Body of pancreas (tissue), 4 donors: ENCODE measurements at regions not wholly inside any gene's neighbourhood (a gene's known extent, or its start where the extent isn't known, plus 50 kb on each side); places are given as distances from the start of the nearest gene placed in this dataset.

ENCODE experiments used
- CTCF ChIP-seq, 7 experiments: fragments of 450-650 bp in 4 of 7; fragments of 200-600 bp in 3 of 7; sonication (generic) in 3 of 7; IDR thresholded peaks; one replicate each; pipeline ENCODE4 v1.5.1; 2016 to 2019; ENCODE audit warnings: antibody characterized with exemption in 7 of 7
- POLR2A ChIP-seq, 3 donors: fragments of 450-650 bp; IDR thresholded peaks; one replicate each; pipeline ENCODE4 v1.6.1; 2016; ENCODE audit warnings: antibody characterized with exemption in 3 of 3, mild to moderate bottlenecking in 2 of 3

- TF ChIP-seq CTCF (IDR thresholded peaks at IDR 0.05) (no peak), POLR2A (IDR thresholded peaks at IDR 0.05) (no peak)
These were observed 516.2 kb upstream of the ATXN8OS start for GRCh38 chr13:69591437-69591836.
